Activated CD8-positive, alpha-beta memory T cell treated with anti-CD3 and anti-CD28 coated beads, Interleukin-2, amount 50 U/mL, for 48 hours (primary cell): ENCODE measurements at regions not wholly inside any gene's neighbourhood (a gene's known extent, or its start where the extent isn't known, plus 50 kb on each side); places are given as distances from the start of the nearest gene placed in this dataset.

Experiments used
- DNase-seq: peaks from one replicate; pipeline ENCODE4 v3.0.0-alpha.2; 2020

- DNase-seq = no peak
Measured at GRCh38 chr14:81673930-81674329, 140.3 kb upstream of the SEL1L start.

GRCh38 chr14:81676395-81676794, 142.7 kb upstream of the SEL1L start:
- DNase-seq = no peak

DNA sequence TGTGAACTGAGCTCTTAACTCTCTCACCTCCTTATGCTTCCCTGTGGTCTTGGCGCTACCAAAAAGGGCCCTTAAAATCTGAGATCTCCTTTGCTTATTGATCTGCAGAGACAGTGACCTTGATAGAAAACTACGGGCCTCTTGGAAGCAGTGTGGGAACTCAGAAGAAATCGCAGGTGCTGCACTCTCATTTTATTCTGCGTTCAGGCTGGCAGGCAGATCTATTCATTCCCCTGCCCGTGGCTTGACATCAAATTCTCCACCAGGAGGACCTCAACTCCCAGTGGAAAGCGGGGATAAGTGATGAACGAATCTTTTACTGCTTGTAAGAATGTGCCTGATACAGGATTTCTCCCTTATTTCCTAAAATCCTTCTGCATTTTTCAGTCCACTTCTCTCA, 143.2 kb upstream of the SEL1L start:
- DNase-seq = no peak

GRCh38 chr14:81677736-81678135, 144.1 kb upstream of the SEL1L start:
- no peak for DNase-seq

GRCh38 chr14:81679226-81679625, 145.6 kb upstream of the SEL1L start:
- DNase-seq = no peak

DNA sequence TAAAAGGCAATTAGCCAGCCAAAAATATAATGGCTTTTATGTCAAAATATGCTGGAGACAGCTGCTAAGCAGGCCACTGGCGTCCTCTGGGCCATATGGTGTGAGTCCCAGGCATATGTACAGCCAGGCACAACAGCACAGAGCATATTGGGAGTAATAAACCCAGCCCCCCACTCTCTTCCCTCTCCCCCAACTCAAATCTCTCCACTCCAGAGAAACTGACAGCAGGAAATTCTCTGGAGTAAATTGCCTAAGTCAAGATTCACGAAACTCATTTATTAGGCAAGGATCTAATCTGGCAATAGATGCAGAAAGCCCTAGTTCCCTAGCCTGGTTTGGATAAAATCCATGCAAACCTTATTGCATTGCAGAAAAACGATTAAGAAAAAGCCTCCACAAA, 147.9 kb upstream of the SEL1L start:
- DNase-seq = no peak

GRCh38 chr14:81682134-81682533, 148.5 kb upstream of the SEL1L start:
- DNase-seq = no peak

DNA sequence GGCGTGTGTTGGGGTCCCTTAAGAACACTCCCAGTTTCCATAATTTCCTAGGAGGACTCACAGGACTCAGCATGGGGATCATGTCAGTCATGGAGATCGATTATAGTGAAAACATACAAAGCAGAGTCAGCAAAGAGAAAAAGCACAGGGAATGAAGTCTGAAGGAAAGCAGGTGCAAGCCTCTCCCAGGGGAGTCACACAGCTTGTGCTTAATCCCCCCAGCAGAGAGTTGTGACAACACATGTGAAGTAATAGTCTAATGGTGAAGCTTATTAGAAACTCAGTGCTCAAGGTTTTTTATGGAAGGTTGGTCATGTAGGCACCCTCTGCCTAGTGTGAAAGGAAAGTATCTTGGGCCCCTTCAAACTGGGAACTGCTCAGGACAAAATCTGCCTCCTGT, 149.0 kb upstream of the SEL1L start:
- DNase-seq = no peak

GRCh38 chr14:81684696-81685095, 151.0 kb upstream of the SEL1L start:
- DNase-seq = no peak

DNA sequence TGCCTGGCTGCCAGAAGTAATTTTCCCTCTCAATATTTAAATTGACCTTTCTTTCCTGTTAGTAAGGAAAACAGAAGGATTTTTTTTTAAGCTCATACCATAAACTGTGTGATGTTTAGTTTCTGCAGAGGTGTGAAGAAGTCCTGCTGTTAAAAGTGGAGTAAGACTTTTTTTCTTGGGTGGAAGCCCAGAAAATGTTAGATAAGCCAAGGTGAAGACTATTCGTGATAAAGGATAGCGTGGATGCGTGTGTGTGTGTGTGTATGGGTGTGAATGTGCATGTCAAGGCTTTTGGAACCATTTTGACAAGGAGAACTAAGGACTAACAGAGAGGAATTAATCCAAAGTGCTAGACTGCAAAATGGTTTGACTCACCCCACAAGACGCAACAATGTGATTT, 152.9 kb upstream of the SEL1L start:
- DNase-seq = no peak

- no peak for DNase-seq
Measured at GRCh38 chr14:81691931-81692330, 158.3 kb upstream of the SEL1L start.

DNA sequence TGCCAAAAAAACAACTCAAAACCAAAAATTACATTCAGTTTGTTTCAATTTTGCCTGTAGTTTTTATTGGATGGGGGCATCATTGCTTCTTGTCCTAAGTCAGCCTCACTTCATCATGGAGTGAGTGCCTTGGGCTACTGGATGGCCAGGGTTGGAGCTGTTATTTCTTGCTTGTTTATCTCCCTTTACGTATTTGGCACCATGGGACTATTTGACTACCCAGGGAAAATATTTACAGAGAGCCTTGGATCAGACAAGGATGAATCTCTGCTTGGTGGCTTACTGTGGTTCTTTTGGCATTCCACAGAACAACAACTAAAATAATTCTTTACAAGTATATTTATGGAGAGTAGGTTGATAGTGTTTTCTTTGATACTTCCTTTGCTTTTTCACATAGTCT, 160.8 kb upstream of the SEL1L start:
- DNase-seq = no peak

GRCh38 chr14:81709681-81710080, 176.0 kb upstream of the SEL1L start:
- DNase-seq = no peak

DNA sequence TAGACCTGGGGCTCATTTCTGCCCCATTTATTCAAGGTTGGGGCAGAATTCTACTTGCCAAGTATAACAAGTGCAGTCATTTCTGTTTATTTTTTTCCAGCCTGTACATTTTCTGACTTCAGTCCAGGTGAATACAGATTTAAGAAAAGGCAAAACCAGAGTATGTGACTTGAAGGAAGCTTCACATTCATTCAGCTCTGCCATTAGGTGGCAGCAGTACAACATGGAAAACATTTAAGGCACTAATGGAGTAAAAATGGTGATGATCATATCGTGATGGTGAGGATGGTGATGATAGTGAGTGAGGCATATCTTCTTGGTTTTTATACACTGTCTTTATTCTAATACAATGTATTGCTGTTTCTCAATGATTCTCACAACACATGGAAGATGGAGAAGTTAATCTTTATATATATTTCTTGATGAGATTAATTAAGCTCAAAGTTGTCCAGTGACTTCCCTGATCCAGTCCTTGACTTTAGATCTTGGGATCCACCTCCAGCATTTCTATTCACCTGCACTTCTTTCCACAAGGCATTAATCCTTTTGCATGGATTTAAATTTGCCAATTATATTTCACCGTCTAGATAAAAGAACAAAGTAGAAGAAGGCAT, 176.7 kb upstream of the SEL1L start:
- no peak for DNase-seq

DNA sequence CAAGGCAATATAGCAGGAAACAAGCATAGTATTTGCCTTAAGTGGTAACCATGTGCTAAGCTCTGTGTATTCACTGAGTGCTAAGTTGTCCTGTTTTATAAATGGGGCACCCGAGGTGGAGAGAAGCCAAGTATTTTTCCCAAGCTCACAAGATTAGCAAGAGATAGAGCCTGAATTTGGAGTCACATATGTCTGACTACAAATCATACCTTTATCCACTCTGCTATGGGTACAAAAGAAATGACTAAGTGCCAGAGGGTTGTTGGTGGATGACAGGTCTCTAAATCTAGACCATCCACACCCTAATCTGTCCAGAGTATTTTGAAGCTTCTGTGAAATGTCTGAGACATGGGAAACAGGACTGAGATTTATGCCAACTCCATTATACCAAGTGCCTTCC, 182.1 kb upstream of the SEL1L start:
- no peak for DNase-seq

GRCh38 chr14:81716953-81717352, 183.3 kb upstream of the SEL1L start:
- no peak for DNase-seq

- no peak for DNase-seq
Measured at GRCh38 chr14:81723956-81724355, 190.3 kb upstream of the SEL1L start.

GRCh38 chr14:81727218-81727617, 193.6 kb upstream of the SEL1L start:
- DNase-seq = no peak

- no peak for DNase-seq
Measured at GRCh38 chr14:81728447-81728846, 194.8 kb upstream of the SEL1L start.

DNA sequence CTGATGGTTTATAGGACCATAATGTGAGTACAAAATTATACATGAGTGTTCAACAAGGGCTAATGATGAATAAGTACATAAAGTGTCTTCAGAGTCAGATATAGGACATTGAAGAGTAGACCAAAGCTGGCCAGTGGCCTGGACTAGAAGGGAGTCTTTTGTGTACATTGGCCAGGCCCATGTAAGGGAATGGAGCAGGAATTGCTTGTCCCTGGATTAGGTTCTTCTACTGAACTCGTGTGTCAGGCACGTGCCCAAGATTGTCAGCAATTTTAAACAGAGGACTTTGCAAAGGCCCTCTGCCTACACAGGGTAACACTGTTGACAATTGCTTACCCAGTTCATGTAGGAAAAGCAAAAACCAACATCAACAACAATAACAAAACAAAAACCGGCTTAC, 196.0 kb upstream of the SEL1L start:
- no peak for DNase-seq

DNA sequence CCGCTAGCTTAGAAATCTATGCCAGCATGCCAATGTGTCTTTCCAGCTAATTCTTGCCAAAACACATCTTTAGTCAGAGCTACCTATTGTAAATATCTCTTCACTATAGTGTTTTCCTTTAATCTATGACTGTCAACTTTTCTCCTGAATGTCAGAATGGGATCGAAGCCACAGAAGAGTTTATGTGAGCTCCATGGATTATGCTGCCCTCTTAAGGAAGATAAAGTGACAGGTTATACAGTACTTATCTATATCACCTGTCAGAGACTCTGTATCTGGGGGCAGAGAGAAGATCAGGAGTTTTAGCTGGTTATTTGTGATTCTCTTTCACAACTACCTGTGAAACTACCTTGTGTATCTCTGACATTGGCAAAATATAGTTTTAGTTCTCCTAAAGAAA, 204.3 kb upstream of the SEL1L start:
- no peak for DNase-seq

- no peak for DNase-seq
Measured at GRCh38 chr14:81738946-81739659, 205.4 kb upstream of the SEL1L start.

GRCh38 chr14:81743605-81744004, 210.0 kb upstream of the SEL1L start:
- DNase-seq = no peak

DNA sequence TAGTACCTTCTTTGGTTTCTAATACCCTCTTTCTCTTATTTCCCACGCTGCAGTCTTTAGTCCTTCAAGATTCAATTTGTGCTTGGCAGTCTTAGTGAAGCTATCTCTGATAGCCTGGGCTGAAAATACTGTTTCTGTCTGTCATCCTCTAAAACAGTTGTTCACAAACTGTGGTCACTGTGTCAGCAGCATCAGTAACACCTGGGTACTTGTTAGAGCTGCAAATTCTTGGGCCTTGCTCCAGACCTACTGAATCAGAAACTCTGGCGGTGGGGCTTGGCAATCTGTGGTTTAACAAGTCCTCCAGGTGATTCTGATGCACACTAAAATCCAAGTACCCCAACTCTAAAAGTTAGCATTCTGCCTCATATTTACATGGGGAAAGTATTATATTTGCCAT, 217.5 kb upstream of the SEL1L start:
- DNase-seq = no peak

DNA sequence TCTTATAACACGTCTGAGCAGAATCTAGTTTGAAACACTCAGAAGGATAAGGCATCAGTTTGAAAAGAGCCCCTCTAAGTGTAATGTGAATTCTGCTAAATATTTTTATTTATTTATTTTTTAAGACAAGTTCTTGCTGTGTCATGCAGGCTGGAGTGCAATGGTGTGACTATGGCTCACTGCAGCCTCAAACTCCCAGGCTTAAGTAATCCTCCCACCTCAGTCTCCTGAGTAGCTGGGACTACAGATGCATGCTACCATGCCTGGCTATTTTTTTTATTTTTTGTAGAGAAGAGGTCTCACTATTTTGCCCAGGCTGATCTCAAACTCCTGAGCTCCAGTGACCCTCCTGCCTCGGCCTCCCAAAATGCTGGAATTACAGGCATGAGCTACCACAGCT, 225.9 kb upstream of the SEL1L start:
- no peak for DNase-seq
